ENCODE measurements at regions not wholly inside any gene's neighbourhood (a gene's known extent, or its start where the extent isn't known, plus 50 kb on each side); places are given as distances from the start of the nearest gene placed in this dataset.
"Not testable (repeated sequence)": the region's sequence is repeated elsewhere in the genome, so short reads cannot be mapped to it uniquely, and the experiment has no call there.

DNA sequence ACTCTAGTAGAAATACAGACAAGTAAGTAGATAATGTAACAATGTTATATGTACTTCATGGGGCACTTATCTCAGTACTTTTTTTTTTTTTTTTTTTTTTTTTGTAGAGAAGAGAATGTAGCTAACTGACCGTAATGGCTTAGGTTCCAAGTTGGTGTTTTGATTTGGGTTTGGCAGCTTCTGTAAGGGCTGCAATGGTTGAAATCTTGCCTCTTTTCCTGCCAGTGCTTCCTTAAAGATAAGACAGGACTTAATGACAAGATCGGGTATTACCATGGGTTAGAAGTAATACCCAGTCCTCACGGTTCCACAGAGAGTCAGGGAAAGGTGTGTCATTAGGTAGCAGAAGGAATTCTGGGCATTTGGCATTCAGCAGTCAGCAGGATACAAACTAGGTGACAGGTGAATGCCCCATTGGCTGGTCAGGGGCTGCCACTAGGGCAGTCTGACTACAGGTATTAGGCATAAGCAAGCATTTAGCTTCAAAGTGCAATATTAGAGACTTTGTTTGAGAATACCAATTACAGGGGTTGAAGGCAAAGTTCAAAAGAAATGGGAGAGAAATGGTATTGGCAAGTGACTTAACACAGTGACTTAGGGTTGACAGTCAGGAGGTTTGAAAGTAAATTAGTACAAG lies 189.4 kb upstream of the RND3 start:
- H3K27ac ChIP-seq (ENCODE audit: low read depth, low read length), result no peak overlapping the region
- ChIA-PET POLR2A (no interaction called here), CTCF (no interaction called here)
- Mint-ChIP-seq H3K4me1 (no peaks in the 10 kb centered on the region), H3K27ac (no peak overlapping the region), H3K27me3 (no peaks in the 10 kb centered on the region), H3K36me3 (no peaks in the 10 kb centered on the region), H3K9me3 (peaks cover 0 to 11% (median 0%) of the 10 kb centered on the region in 5 donors), H3K4me3 (no peak overlapping the region)
- no peaks in the 10 kb centered on the region for H3K9me3 ChIP-seq (ENCODE audit: low read length)
- DNase-seq, result no peak
- no peak overlapping the region for H3K4me3 ChIP-seq (ENCODE audit: low read length)
- H3K4me1 ChIP-seq (ENCODE audit: insufficient read depth, low read length), result no peaks in the 10 kb centered on the region
- H3K27me3 ChIP-seq (ENCODE audit: insufficient read depth, low read length, poor library complexity, severe bottlenecking), result no peaks in the 10 kb centered on the region
- no peaks in the 10 kb centered on the region for H3K36me3 ChIP-seq (ENCODE audit: insufficient read depth, low read length)

- no peaks in the 10 kb centered on the region for H3K4me1 ChIP-seq (ENCODE audit: insufficient read depth, low read length)
- no peak for DNase-seq
- no peaks in the 10 kb centered on the region for H3K27me3 ChIP-seq (ENCODE audit: insufficient read depth, low read length, poor library complexity, severe bottlenecking)
- H3K4me3 Mint-ChIP-seq, result no peak overlapping the region
- ChIA-PET POLR2A (no interaction called here), CTCF (no interaction called here)
- no peak overlapping the region for H3K27ac Mint-ChIP-seq
- no peaks in the 10 kb centered on the region for H3K4me1 Mint-ChIP-seq
- H3K36me3 Mint-ChIP-seq, result no peaks in the 10 kb centered on the region
- peaks cover 0 to 11% (median 0%) of the 10 kb centered on the region in 5 donors for H3K9me3 Mint-ChIP-seq
- H3K36me3 ChIP-seq (ENCODE audit: insufficient read depth, low read length), result no peaks in the 10 kb centered on the region
- no peaks in the 10 kb centered on the region for H3K27me3 Mint-ChIP-seq
- H3K27ac ChIP-seq (ENCODE audit: low read depth, low read length), result no peak overlapping the region
- no peak overlapping the region for H3K4me3 ChIP-seq (ENCODE audit: low read length)
- no peaks in the 10 kb centered on the region for H3K9me3 ChIP-seq (ENCODE audit: low read length)
These were observed 188.3 kb upstream of the RND3 start for GRCh38 chr2:150675807-150676206.

DNA sequence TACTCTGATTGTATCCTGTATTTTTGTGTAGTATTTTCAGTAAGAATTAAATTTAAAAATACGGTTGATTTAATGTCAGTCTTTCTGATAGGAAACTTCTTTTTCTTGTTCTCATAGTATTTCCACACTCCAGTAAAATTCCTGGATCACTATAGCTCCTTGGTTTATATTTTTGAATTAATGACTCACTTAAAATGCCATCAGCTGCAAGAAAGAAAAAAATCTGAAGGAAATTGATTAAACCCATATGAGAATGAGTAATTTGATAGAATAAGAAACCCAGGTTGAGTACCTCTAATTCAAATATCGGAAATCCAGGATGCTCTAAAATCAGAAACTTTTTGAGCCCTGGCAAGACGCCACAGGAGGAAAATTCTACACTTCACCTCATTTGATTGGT lies 186.8 kb upstream of the RND3 start:
- H3K36me3 ChIP-seq (ENCODE audit: insufficient read depth, low read length), result no peaks in the 10 kb centered on the region
- Mint-ChIP-seq H3K27ac (no peak overlapping the region), H3K27me3 (no peaks in the 10 kb centered on the region), H3K4me3 (no peak overlapping the region), H3K9me3 (peaks cover 0 to 11% (median 0%) of the 10 kb centered on the region in 5 donors), H3K4me1 (no peaks in the 10 kb centered on the region), H3K36me3 (no peaks in the 10 kb centered on the region)
- ChIA-PET POLR2A (no interaction called here), CTCF (no interaction called here)
- no peak overlapping the region for H3K4me3 ChIP-seq (ENCODE audit: low read length)
- no peaks in the 10 kb centered on the region for H3K27me3 ChIP-seq (ENCODE audit: insufficient read depth, low read length, poor library complexity, severe bottlenecking)
- no peaks in the 10 kb centered on the region for H3K4me1 ChIP-seq (ENCODE audit: insufficient read depth, low read length)
- H3K9me3 ChIP-seq (ENCODE audit: low read length), result no peaks in the 10 kb centered on the region
- no peak overlapping the region for H3K27ac ChIP-seq (ENCODE audit: low read depth, low read length)
- DNase-seq, result no peak

DNA sequence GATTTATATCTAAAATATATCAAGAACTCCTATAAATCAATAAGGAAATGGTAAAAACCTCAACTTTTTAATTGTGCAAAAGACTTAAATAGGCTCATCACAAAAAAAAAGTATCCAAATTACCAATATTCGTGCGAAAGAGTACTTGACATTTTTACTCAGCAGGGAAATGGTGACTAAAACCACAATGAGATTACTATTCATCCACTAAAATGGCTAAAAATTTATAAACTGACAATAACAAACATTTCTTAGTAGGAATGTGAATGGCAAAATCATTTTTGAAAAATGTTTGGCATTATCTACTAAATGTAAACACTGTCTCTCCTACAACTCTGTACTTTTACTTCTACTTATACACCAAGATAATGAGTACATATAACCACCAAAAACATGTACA lies 184.8 kb upstream of the RND3 start:
- Mint-ChIP-seq H3K27ac (no peak overlapping the region), H3K36me3 (no peaks in the 10 kb centered on the region), H3K27me3 (no peaks in the 10 kb centered on the region), H3K9me3 (peaks cover 0 to 13% (median under 1%) of the 10 kb centered on the region in 5 donors), H3K4me1 (no peaks in the 10 kb centered on the region), H3K4me3 (no peak overlapping the region)
- Histone ChIP-seq H3K9me3 (ENCODE audit: low read length) (no peaks in the 10 kb centered on the region), H3K27ac (ENCODE audit: low read depth, low read length) (no peak overlapping the region), H3K27me3 (ENCODE audit: insufficient read depth, low read length, poor library complexity, severe bottlenecking) (no peaks in the 10 kb centered on the region), H3K4me3 (ENCODE audit: low read length) (no peak overlapping the region), H3K4me1 (ENCODE audit: insufficient read depth, low read length) (no peaks in the 10 kb centered on the region), H3K36me3 (ENCODE audit: insufficient read depth, low read length) (no peaks in the 10 kb centered on the region)
- ChIA-PET POLR2A (no interaction called here), CTCF (no interaction called here)
- DNase-seq, result no peak

DNA sequence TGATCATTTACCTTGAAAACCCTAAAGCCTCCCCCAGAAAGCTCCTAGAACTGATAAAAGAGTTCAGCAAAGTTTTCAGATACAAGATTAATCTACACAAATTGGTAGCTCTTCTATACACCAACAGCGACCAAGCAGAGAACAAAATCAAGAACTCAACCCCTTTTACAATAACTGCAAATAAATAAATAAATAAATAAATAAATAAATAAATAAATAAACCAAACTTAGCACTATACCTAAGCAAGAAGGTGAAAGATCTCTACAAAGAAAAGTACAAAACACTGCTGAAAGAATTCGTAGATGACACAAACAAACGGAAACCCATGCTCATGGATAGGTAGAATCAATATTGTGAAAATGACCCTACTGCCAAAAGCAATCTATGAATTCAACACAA lies 182.0 kb upstream of the RND3 start:
- no peak for DNase-seq
- H3K4me1 Mint-ChIP-seq, result no peaks in the 10 kb centered on the region
- H3K9me3 Mint-ChIP-seq, result peaks cover 0 to 6% (median 2%) of the 10 kb centered on the region in 5 donors
- H3K27me3 Mint-ChIP-seq, result no peaks in the 10 kb centered on the region
- CTCF ChIA-PET, result no interaction called here
- Histone ChIP-seq H3K36me3 (ENCODE audit: insufficient read depth, low read length) (no peaks in the 10 kb centered on the region), H3K4me1 (ENCODE audit: insufficient read depth, low read length) (no peaks in the 10 kb centered on the region), H3K27me3 (ENCODE audit: insufficient read depth, low read length, poor library complexity, severe bottlenecking) (no peaks in the 10 kb centered on the region), H3K4me3 (ENCODE audit: low read length) (no peak overlapping the region), H3K9me3 (ENCODE audit: low read length) (no peaks in the 10 kb centered on the region), H3K27ac (ENCODE audit: low read depth, low read length) (no peak overlapping the region)
- no peak overlapping the region for H3K27ac Mint-ChIP-seq
- POLR2A ChIA-PET, result no interaction called here
- no peak overlapping the region for H3K4me3 Mint-ChIP-seq
- no peaks in the 10 kb centered on the region for H3K36me3 Mint-ChIP-seq

GRCh38 chr2:150667039-150667438 lies 179.6 kb upstream of the RND3 start:
- POLR2A ChIA-PET; H3K9me3 Mint-ChIP-seq; H3K9me3 ChIP-seq (ENCODE audit: low read length); H3K27me3 ChIP-seq (ENCODE audit: insufficient read depth, low read length, poor library complexity, severe bottlenecking); H3K4me1 Mint-ChIP-seq; H3K4me3 Mint-ChIP-seq; DNase-seq; CTCF ChIA-PET; H3K27ac ChIP-seq (ENCODE audit: low read depth, low read length); H3K4me3 ChIP-seq (ENCODE audit: low read length); H3K36me3 Mint-ChIP-seq; H3K4me1 ChIP-seq (ENCODE audit: insufficient read depth, low read length); H3K36me3 ChIP-seq (ENCODE audit: insufficient read depth, low read length); H3K27me3 Mint-ChIP-seq; H3K27ac Mint-ChIP-seq: not testable (repeated sequence)

GRCh38 chr2:150663143-150663542 lies 175.7 kb upstream of the RND3 start:
- no peak overlapping the region for H3K27ac Mint-ChIP-seq
- POLR2A ChIA-PET, result no interaction called here
- Histone ChIP-seq H3K9me3 (ENCODE audit: low read length) (no peaks in the 10 kb centered on the region), H3K4me3 (ENCODE audit: low read length) (no peak overlapping the region), H3K4me1 (ENCODE audit: insufficient read depth, low read length) (no peaks in the 10 kb centered on the region), H3K27ac (ENCODE audit: low read depth, low read length) (no peak overlapping the region), H3K27me3 (ENCODE audit: insufficient read depth, low read length, poor library complexity, severe bottlenecking) (no peaks in the 10 kb centered on the region), H3K36me3 (ENCODE audit: insufficient read depth, low read length) (no peaks in the 10 kb centered on the region)
- H3K27me3 Mint-ChIP-seq, result no peaks in the 10 kb centered on the region
- no peaks in the 10 kb centered on the region for H3K4me1 Mint-ChIP-seq
- DNase-seq, result no peak
- H3K36me3 Mint-ChIP-seq, result no peaks in the 10 kb centered on the region
- H3K4me3 Mint-ChIP-seq, result no peak overlapping the region
- CTCF ChIA-PET, result no interaction called here
- peaks cover 2 to 12% (median 9%) of the 10 kb centered on the region in 5 donors for H3K9me3 Mint-ChIP-seq

DNA sequence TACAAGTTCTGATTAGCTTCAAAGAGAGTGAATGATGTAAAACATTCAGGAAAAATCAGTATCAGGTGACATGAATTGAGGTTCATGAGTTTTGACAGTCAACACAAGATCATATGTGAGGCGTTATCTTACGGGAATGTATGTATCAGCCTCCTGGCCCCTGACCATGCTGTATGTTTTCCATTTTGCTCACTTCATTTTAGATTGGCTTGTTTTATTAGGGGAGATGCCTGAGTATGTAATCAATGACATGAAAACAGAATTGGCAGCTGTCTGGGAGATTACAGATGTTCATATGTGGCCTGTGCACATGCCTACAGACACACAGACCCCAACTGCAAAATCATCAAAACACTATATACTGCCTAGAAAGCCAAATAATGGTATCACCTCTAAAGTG lies 168.5 kb upstream of the RND3 start:
- CTCF ChIA-PET, result no interaction called here
- H3K36me3 Mint-ChIP-seq, result no peaks in the 10 kb centered on the region
- peaks cover 0 to 12% (median 3%) of the 10 kb centered on the region in 5 donors for H3K9me3 Mint-ChIP-seq
- H3K4me1 Mint-ChIP-seq, result no peaks in the 10 kb centered on the region
- no peak overlapping the region for H3K4me3 Mint-ChIP-seq
- H3K27ac Mint-ChIP-seq, result no peak overlapping the region
- Histone ChIP-seq H3K36me3 (ENCODE audit: insufficient read depth, low read length) (no peaks in the 10 kb centered on the region), H3K27me3 (ENCODE audit: insufficient read depth, low read length, poor library complexity, severe bottlenecking) (no peaks in the 10 kb centered on the region), H3K4me3 (ENCODE audit: low read length) (no peak overlapping the region), H3K9me3 (ENCODE audit: low read length) (no peaks in the 10 kb centered on the region), H3K4me1 (ENCODE audit: insufficient read depth, low read length) (no peaks in the 10 kb centered on the region), H3K27ac (ENCODE audit: low read depth, low read length) (no peak overlapping the region)
- DNase-seq, result no peak
- H3K27me3 Mint-ChIP-seq, result no peaks in the 10 kb centered on the region
- POLR2A ChIA-PET, result no interaction called here

DNA sequence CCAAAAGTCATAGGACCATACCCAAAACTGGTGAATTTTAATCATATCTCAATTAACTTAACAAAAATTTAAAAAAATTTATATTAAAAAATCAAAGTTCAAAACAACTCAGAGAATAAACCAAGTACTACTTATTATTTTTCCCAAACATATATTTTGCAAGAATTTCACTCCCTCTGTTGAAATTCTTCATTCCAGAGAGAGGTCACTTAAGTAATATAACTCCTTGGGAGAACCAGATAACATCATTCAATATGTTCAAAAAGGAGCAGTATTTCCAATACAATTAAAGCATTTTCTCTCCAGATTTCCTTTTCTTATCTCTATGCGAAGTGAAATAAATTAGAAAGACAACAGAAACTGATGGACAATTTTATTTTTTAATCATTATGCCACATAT lies 165.9 kb upstream of the RND3 start:
- H3K4me3 ChIP-seq (ENCODE audit: low read length), result no peak overlapping the region
- H3K27ac Mint-ChIP-seq, result no peak overlapping the region
- no peaks in the 10 kb centered on the region for H3K4me1 Mint-ChIP-seq
- H3K27ac ChIP-seq (ENCODE audit: low read depth, low read length), result no peak overlapping the region
- no peaks in the 10 kb centered on the region for H3K27me3 Mint-ChIP-seq
- H3K9me3 Mint-ChIP-seq, result peaks cover 0 to 12% (median 2%) of the 10 kb centered on the region in 5 donors
- H3K9me3 ChIP-seq (ENCODE audit: low read length), result no peaks in the 10 kb centered on the region
- H3K4me1 ChIP-seq (ENCODE audit: insufficient read depth, low read length), result no peaks in the 10 kb centered on the region
- no peaks in the 10 kb centered on the region for H3K27me3 ChIP-seq (ENCODE audit: insufficient read depth, low read length, poor library complexity, severe bottlenecking)
- POLR2A ChIA-PET, result no interaction called here
- H3K36me3 ChIP-seq (ENCODE audit: insufficient read depth, low read length), result no peaks in the 10 kb centered on the region
- CTCF ChIA-PET, result no interaction called here
- no peaks in the 10 kb centered on the region for H3K36me3 Mint-ChIP-seq
- no peak overlapping the region for H3K4me3 Mint-ChIP-seq
- DNase-seq, result no peak
